Upper lobe of left lung (tissue), 6 donors: ENCODE measurements at regions not wholly inside any gene's neighbourhood (a gene's known extent, or its start where the extent isn't known, plus 50 kb on each side); places are given as distances from the start of the nearest gene placed in this dataset.

Source experiments
- ATAC-seq, 2 donors: fragments of 200-7000 bp; cut with Tn5 transposase; one replicate each; pipeline ENCODE4 v1.9.1; 2022; ENCODE audit warnings: mild to moderate bottlenecking in 2 of 2, moderate library complexity in 2 of 2; ENCODE audit not compliant: low FRiP score in 2 of 2
- DNase-seq, 2 donors: peaks; one replicate each; pipeline ENCODE4 v3.0.0-alpha.2; 2019 to 2020
- H3K27ac ChIP-seq, 4 donors: fragments of 200-600 bp; sonication (generic); one replicate each; pipeline ENCODE4 v1.5.1; 2016 to 2019
- H3K27me3 ChIP-seq, 4 donors: fragments of 200-600 bp; sonication (generic); one replicate each; pipeline ENCODE4 v1.5.1; 2017 to 2019
- H3K36me3 ChIP-seq, 4 donors: fragments of 200-600 bp; sonication (generic); one replicate each; pipeline ENCODE4 v1.5.1; 2016 to 2019
- H3K4me1 ChIP-seq, 4 donors: fragments of 200-600 bp; sonication (generic); one replicate each; pipeline ENCODE4 v1.5.1; 2018 to 2019
- H3K4me3 ChIP-seq, 4 donors: fragments of 200-600 bp; sonication (generic); one replicate each; pipeline ENCODE4 v1.5.1; 2017 to 2019; ENCODE audit warnings: mild to moderate bottlenecking in 2 of 4, moderate library complexity in 1 of 4
- H3K9me3 ChIP-seq, 4 donors: fragments of 200-600 bp; sonication (generic); one replicate each; pipeline ENCODE4 v1.5.1; 2018 to 2019
- EP300 ChIP-seq, 4 donors: sonication (generic); formaldehyde crosslinking; IDR thresholded peaks; one replicate each; pipeline ENCODE4 v1.5.1; 2017; ENCODE audit warnings: antibody characterized with exemption in 4 of 4, control low read depth in 2 of 4
- POLR2A ChIP-seq, 4 donors: fragments of 450-650 bp; IDR thresholded peaks; one replicate each; pipeline ENCODE4 v1.5.1; 2016 to 2017; ENCODE audit warnings: antibody characterized with exemption in 4 of 4, mild to moderate bottlenecking in 2 of 4
- POLR2AphosphoS5 ChIP-seq, 2 donors: sonication (generic); formaldehyde crosslinking; IDR thresholded peaks; one replicate each; pipeline ENCODE4 v1.5.1; 2017; ENCODE audit warnings: antibody characterized with exemption in 2 of 2
- WGBS, 2 donors: methylation state at CpG; one replicate each; pipeline ENCODE4 v1.1.5; 2017 to 2018; 5-methylcytosine and 5-hydroxymethylcytosine counted together
- TF ChIP-seq, protein P1 (sequence below), 6 experiments: fragments of 450-650 bp in 4 of 6; fragments of 200-600 bp in 2 of 6; sonication (generic) in 2 of 6; IDR thresholded peaks; one replicate each; pipeline ENCODE4 v1.5.1; 2016 to 2019; ENCODE audit warnings: antibody characterized with exemption in 6 of 6
- donor health status: DM: no; HTN: no; CAD: no; lungs with moderate emphysema.
- donor health status: DM: no; HTN: yes; CAD: no; lungs with severe emphysema.

DNA sequence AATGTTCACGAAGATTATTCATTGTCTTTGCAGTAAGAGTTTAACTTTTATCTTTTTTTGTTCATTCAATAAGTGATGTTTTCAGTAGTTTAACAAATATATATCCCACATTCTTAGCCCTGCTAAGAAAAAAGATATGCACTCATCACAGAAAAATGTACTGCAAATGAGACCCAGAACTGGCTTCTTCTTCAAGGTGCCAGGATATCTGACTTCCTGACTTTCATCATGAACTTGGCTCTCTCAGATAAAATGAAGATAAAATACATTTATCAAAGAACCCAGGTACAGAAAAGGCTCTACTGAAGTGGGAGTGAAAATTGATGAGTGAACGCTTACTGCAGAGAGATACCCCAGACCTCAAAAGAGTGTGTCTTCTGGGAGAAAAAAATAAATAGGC, 177.8 kb upstream of the DKK2 start:
- WGBS, 2 donors: 79 to 89% methylated on average over 2 of the region's 2 CpGs
- DNase-seq (no peak), ATAC-seq (no peak)
- TF ChIP-seq EP300 (IDR thresholded peaks at IDR 0.05) (no peak), POLR2A (IDR thresholded peaks at IDR 0.05) (no peak), POLR2AphosphoS5 (IDR thresholded peaks at IDR 0.05) (no peak)
- TF ChIP-seq, protein P1, sequence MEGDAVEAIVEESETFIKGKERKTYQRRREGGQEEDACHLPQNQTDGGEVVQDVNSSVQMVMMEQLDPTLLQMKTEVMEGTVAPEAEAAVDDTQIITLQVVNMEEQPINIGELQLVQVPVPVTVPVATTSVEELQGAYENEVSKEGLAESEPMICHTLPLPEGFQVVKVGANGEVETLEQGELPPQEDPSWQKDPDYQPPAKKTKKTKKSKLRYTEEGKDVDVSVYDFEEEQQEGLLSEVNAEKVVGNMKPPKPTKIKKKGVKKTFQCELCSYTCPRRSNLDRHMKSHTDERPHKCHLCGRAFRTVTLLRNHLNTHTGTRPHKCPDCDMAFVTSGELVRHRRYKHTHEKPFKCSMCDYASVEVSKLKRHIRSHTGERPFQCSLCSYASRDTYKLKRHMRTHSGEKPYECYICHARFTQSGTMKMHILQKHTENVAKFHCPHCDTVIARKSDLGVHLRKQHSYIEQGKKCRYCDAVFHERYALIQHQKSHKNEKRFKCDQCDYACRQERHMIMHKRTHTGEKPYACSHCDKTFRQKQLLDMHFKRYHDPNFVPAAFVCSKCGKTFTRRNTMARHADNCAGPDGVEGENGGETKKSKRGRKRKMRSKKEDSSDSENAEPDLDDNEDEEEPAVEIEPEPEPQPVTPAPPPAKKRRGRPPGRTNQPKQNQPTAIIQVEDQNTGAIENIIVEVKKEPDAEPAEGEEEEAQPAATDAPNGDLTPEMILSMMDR (IDR thresholded peaks at IDR 0.05): no peak
- Histone ChIP-seq H3K27me3 (no peaks in the 10 kb centered on the region), H3K36me3 (no peaks in the 10 kb centered on the region), H3K4me1 (no peaks in the 10 kb centered on the region), H3K27ac (no peak overlapping the region), H3K9me3 (no peaks in the 10 kb centered on the region), H3K4me3 (no peak overlapping the region)

DNA sequence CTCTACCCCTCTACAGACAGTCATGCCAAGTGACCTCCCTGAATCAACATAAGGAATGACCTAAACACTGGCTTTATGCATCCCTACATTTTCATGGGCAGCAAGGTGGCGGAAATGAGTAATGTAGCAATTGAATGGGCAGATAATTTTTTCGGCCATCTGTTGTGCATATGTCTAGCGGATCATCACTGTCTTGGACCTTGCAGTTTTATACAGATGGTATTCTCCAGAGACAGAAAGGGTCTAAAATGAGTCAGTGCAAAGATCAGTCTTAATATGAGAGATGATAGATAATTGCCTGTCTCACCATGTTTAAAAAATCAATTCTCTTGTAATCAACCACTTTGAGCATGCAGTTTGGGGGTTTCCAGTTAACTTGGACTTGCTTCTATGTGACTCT, 177.3 kb upstream of the DKK2 start:
- no peaks in the 10 kb centered on the region for H3K36me3 ChIP-seq
- no peak for DNase-seq
- ATAC-seq: no peak
- no peaks in the 10 kb centered on the region for H3K9me3 ChIP-seq
- no peaks in the 10 kb centered on the region for H3K4me1 ChIP-seq
- no peaks in the 10 kb centered on the region for H3K27me3 ChIP-seq
- no peak overlapping the region for H3K27ac ChIP-seq
- TF ChIP-seq EP300 (IDR thresholded peaks at IDR 0.05) (no peak), POLR2A (IDR thresholded peaks at IDR 0.05) (no peak), POLR2AphosphoS5 (IDR thresholded peaks at IDR 0.05) (no peak)
- TF ChIP-seq, protein P1 (IDR thresholded peaks at IDR 0.05): no peak
- no peak overlapping the region for H3K4me3 ChIP-seq
- WGBS, 2 donors: 93 to 97% methylated on average over 3 of the region's 3 CpGs

DNA sequence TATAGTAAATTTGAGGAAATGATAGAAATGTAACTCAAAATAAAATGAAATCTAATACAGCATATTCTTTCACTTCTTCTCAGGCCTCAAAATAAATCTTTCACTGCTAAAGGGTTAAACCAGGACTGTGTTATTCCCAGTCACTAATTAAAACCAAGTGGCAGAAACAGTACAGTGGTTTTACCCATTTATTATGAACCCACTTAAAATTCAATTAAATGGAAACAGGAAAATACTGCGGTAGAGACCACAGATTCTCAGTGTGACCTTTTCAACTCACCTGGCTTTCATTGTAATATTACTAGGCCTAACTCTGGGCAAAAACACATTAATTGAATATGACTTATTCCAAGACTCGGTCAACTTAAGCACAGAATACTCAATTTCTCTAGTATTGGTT, 176.5 kb upstream of the DKK2 start:
- Histone ChIP-seq H3K27ac (no peak overlapping the region), H3K4me1 (no peaks in the 10 kb centered on the region), H3K27me3 (no peaks in the 10 kb centered on the region), H3K36me3 (no peaks in the 10 kb centered on the region), H3K9me3 (no peaks in the 10 kb centered on the region), H3K4me3 (no peak overlapping the region)
- DNase-seq: no peak
- ATAC-seq: no peak
- TF ChIP-seq, protein P1 (IDR thresholded peaks at IDR 0.05): no peak
- TF ChIP-seq EP300 (IDR thresholded peaks at IDR 0.05) (no peak), POLR2A (IDR thresholded peaks at IDR 0.05) (no peak), POLR2AphosphoS5 (IDR thresholded peaks at IDR 0.05) (no peak)
- WGBS, 2 donors: 85 to 92% methylated on average over 2 of the region's 2 CpGs

DNA sequence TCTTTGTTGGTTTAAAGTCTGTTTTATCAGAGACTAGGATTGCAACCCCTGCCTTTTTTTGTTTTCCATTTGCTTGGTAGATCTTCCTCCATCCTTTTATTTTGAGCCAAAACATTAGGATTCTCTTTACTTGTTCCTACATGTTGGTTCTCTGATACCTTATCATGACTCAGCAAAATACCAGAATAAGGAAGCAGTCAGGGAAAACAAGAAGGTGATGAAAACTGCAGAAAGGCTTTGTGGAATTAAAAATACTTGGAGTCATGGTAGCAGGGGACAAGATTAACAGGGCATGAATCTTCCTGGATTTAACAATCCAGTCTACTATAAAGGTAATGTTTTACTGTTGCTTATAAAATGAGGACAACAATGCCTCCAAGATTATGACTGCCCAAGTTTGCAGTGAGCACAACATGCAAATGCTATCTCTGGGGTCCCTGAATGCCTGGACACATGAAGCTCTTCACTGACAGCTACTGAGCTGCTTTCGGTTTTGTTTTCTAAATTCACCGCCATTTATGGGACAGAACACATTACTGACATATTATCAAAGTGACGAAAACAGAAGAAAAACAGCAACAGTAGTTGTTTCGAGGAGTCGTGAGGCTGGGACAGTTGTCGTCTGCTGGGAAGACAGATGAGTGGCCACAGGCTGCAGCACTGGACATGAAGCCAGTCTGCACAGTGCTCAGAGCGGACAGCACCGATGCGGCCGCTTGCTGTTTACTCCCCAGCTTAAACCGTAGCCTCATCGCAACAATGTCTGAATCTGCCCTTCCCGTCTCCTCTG, 174.5 kb upstream of the DKK2 start:
- ATAC-seq: peak in 1 of 2 donors; percentile 53
- WGBS, 2 donors: 77 to 84% methylated on average over 12 to 13 of the region's 13 CpGs
- Histone ChIP-seq H3K4me1 (no peaks in the 10 kb centered on the region), H3K4me3 (peak overlapping the region in 3 of 4 donors; percentile 11 to 42 (median 35)), H3K9me3 (no peaks in the 10 kb centered on the region), H3K36me3 (no peaks in the 10 kb centered on the region), H3K27ac (no peak overlapping the region), H3K27me3 (no peaks in the 10 kb centered on the region)
- TF ChIP-seq EP300 (IDR thresholded peaks at IDR 0.05): no peak
- TF ChIP-seq, protein P1 (IDR thresholded peaks at IDR 0.05): no peak
- TF ChIP-seq POLR2A (IDR thresholded peaks at IDR 0.05): no peak
- TF ChIP-seq POLR2AphosphoS5 (IDR thresholded peaks at IDR 0.05): no peak
- DNase-seq: peak in 1 of 2 donors; percentile 32

DNA sequence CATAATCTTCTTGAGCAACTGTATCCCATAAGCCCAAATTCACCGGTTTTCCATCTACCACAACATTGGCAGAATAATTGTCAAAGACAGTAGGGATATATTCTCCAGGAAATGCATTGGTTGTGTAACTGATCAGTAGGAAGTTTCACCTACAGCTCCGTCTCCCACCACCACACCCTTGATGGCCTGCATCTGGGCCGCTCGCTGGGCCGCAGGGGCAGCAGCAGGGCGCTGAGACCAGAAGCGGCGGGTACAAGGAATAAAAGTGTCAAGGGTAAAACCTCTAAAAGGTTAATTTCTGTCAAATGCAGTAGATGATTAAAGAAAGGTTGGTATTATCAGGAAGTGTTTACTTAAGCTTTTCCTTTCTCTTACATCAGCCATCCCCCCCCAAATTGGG, 167.6 kb upstream of the DKK2 start:
- Histone ChIP-seq H3K4me3 (no peak overlapping the region), H3K4me1 (no peaks in the 10 kb centered on the region), H3K27me3 (no peaks in the 10 kb centered on the region), H3K27ac (no peak overlapping the region), H3K9me3 (no peaks in the 10 kb centered on the region), H3K36me3 (no peaks in the 10 kb centered on the region)
- TF ChIP-seq, protein P1 (IDR thresholded peaks at IDR 0.05): no peak
- TF ChIP-seq POLR2AphosphoS5 (IDR thresholded peaks at IDR 0.05) (no peak), EP300 (IDR thresholded peaks at IDR 0.05) (no peak), POLR2A (IDR thresholded peaks at IDR 0.05) (no peak)
- WGBS, 2 donors: 90 to 92% methylated on average over 8 of the region's 8 CpGs
- no peak for ATAC-seq
- DNase-seq: peak in 1 of 2 donors; percentile 44
